ENCODE measurements at regions not wholly inside any gene's neighbourhood (a gene's known extent, or its start where the extent isn't known, plus 50 kb on each side); places are given as distances from the start of the nearest gene placed in this dataset.
"Not testable (repeated sequence)": the region's sequence is repeated elsewhere in the genome, so short reads cannot be mapped to it uniquely, and the experiment has no call there.

DNA sequence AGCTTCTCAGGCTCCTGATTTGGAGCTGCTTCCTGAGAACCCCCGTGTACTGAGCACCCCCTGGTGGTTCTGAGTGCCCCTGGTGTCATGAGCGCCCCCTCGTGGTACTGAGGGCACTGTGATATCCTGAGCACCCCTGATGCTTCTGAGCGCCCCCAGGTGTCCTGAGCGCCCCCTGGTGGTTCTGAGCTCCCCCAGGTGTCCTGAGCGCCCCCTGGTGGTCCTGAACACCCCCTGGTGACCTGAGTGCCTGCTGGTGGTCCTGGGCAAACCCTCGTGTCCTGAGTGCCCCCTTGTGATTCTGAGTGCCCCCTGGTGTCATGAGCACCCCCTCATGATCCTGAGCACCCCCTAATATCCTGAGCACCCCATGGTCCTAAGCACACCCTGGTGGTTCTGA, 502.1 kb downstream of the TP53TG3F start:
- not testable (repeated sequence) for H3K9me2 ChIP-seq (replicated peaks; ENCODE audit: insufficient read depth, low read length); H3K27ac ChIP-seq (ENCODE audit: low read depth, low read length); H2AFZ ChIP-seq (ENCODE audit: low read depth, low read length, severe bottlenecking); H3K79me2 ChIP-seq (ENCODE audit: insufficient read depth, low read length); H3K27me3 ChIP-seq (ENCODE audit: low read length); H4K20me1 ChIP-seq (ENCODE audit: low read depth, low read length); H3K9me3 ChIP-seq (ENCODE audit: insufficient read depth, low read length); H3K4me3 ChIP-seq (ENCODE audit: insufficient read depth, low read length, poor library complexity, severe bottlenecking); H3F3A ChIP-seq (ENCODE audit: insufficient read depth); H3K4me2 ChIP-seq (ENCODE audit: low read depth, low read length, poor library complexity, severe bottlenecking); H3K9ac ChIP-seq (ENCODE audit: low read length); H3K36me3 ChIP-seq (ENCODE audit: low read length)

DNA sequence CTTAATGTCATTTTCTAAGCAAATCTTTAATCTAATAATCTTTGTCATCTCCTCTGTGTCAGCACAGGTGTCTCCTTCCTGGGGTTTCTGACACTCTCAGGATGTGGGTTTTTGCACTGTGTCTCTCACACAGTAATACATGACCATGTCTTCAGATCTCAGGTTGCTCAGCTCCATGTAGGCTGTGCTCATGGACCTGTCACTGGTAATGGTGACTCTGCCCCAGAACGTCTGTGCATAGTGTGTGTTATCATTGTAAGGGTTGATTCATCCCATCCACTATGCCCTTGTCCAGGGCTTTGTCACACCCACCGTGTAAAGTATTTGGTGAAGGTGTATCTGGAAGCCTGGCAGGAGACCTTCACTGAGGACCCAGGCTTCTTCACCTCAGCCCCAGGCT, 506.1 kb downstream of the TP53TG3F start:
- H4K20me1 ChIP-seq (ENCODE audit: low read depth, low read length); H3K9ac ChIP-seq (ENCODE audit: low read length); H3K4me2 ChIP-seq (ENCODE audit: low read depth, low read length, poor library complexity, severe bottlenecking); H3K27ac ChIP-seq (ENCODE audit: low read depth, low read length); H3K79me2 ChIP-seq (ENCODE audit: insufficient read depth, low read length); H3K9me3 ChIP-seq (ENCODE audit: insufficient read depth, low read length); H3K36me3 ChIP-seq (ENCODE audit: low read length); H3F3A ChIP-seq (ENCODE audit: insufficient read depth); H2AFZ ChIP-seq (ENCODE audit: low read depth, low read length, severe bottlenecking); H3K9me2 ChIP-seq (replicated peaks; ENCODE audit: insufficient read depth, low read length); H3K27me3 ChIP-seq (ENCODE audit: low read length); H3K4me3 ChIP-seq (ENCODE audit: insufficient read depth, low read length, poor library complexity, severe bottlenecking): not testable (repeated sequence)

DNA sequence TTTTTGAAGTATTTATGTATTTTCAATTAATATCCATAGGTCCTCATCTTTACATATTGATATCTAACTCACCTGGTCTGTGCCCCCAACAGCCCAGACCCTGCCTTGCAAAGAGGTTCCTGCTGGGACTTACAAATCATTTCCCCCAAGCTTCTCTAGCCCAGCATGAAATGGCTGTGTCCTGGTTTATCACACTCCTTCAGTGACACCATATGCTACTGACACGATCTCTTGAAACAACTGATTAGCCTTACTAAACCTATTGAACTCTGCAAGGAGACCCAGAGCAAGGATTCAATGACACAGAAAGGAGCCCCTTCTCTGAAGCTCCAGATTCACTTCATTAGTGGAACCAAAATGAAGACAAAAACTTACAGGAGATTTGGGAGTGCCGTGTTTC, 507.4 kb downstream of the TP53TG3F start:
- H3F3A ChIP-seq (ENCODE audit: insufficient read depth); H3K27me3 ChIP-seq (ENCODE audit: low read length); H2AFZ ChIP-seq (ENCODE audit: low read depth, low read length, severe bottlenecking); H3K9me3 ChIP-seq (ENCODE audit: insufficient read depth, low read length); H3K4me2 ChIP-seq (ENCODE audit: low read depth, low read length, poor library complexity, severe bottlenecking); H4K20me1 ChIP-seq (ENCODE audit: low read depth, low read length); H3K9ac ChIP-seq (ENCODE audit: low read length); H3K36me3 ChIP-seq (ENCODE audit: low read length); H3K9me2 ChIP-seq (replicated peaks; ENCODE audit: insufficient read depth, low read length); H3K4me3 ChIP-seq (ENCODE audit: insufficient read depth, low read length, poor library complexity, severe bottlenecking); H3K79me2 ChIP-seq (ENCODE audit: insufficient read depth, low read length); H3K27ac ChIP-seq (ENCODE audit: low read depth, low read length): not testable (repeated sequence)

DNA sequence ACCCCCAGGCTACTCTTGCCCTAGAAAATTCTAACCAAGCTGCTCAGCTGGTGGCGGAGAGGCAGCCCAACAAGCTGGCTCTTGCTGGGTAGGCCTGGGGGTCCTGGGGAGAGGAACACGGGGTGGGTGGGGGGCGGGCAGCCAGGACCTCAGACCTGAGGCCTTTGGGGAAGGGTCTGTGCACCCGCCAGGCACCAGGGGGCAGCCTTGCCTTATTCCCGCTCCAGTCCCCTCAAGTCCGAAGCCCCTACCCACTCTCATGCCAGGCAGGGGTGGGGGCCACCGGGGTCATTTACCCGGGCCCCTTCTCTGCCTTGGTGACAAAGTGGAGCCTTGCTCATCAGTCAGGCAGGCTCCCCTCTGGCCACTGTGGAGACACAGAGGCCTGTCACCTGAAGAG, 515.1 kb downstream of the TP53TG3F start:
- not testable (repeated sequence) for H3F3A ChIP-seq (ENCODE audit: insufficient read depth); H4K20me1 ChIP-seq (ENCODE audit: low read depth, low read length); H3K36me3 ChIP-seq (ENCODE audit: low read length); H3K4me3 ChIP-seq (ENCODE audit: insufficient read depth, low read length, poor library complexity, severe bottlenecking); H3K4me2 ChIP-seq (ENCODE audit: low read depth, low read length, poor library complexity, severe bottlenecking); H3K9me2 ChIP-seq (replicated peaks; ENCODE audit: insufficient read depth, low read length); H3K27ac ChIP-seq (ENCODE audit: low read depth, low read length); H3K79me2 ChIP-seq (ENCODE audit: insufficient read depth, low read length); H3K9ac ChIP-seq (ENCODE audit: low read length); H3K9me3 ChIP-seq (ENCODE audit: insufficient read depth, low read length); H3K27me3 ChIP-seq (ENCODE audit: low read length); H2AFZ ChIP-seq (ENCODE audit: low read depth, low read length, severe bottlenecking)

DNA sequence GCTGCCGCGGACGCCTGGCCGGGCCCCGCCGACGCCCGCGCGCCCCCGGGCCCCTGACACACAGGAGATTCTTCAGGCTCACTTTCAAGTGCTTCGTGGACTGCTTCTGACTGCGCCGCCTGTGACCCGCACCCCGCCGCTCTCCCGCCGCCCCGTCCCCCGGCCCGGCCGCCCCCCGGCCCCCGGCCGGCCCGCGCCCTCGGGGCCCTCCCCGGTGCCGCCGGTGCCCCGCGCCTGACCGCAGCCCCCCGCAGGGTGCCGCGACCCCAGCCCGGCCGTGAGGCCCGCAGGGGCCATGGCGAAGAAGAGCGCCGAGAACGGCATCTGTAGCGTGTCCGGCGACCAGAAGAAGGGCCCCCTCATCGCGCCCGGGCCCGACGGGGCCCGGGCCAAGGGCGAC, 516.3 kb downstream of the TP53TG3F start:
- H3K27me3 ChIP-seq (ENCODE audit: low read length); H3K9me2 ChIP-seq (replicated peaks; ENCODE audit: insufficient read depth, low read length); H3K4me2 ChIP-seq (ENCODE audit: low read depth, low read length, poor library complexity, severe bottlenecking); H4K20me1 ChIP-seq (ENCODE audit: low read depth, low read length); H3K27ac ChIP-seq (ENCODE audit: low read depth, low read length); H3K9ac ChIP-seq (ENCODE audit: low read length); H3K4me3 ChIP-seq (ENCODE audit: insufficient read depth, low read length, poor library complexity, severe bottlenecking); H3F3A ChIP-seq (ENCODE audit: insufficient read depth); H3K79me2 ChIP-seq (ENCODE audit: insufficient read depth, low read length); H3K9me3 ChIP-seq (ENCODE audit: insufficient read depth, low read length); H3K36me3 ChIP-seq (ENCODE audit: low read length); H2AFZ ChIP-seq (ENCODE audit: low read depth, low read length, severe bottlenecking): not testable (repeated sequence)

DNA sequence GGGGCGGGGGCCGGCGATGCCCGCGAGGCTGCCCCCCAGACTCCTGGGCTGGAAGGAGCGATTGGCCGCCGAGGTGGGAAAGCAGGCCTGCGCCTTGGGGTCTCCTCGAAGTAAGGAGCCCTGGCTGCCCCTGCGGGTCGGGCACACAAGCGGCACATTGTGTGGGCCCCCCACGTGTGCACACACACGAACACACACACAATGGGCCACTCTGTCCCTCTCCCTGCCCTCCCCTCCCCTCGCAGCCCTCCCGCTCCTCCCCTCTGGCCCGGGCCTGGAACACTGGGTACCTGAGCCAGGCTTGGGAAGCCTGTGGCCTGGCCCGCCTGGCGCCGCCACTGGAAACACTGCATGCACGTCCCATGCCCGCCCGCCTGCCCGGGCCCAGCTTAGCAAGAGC, 517.1 kb downstream of the TP53TG3F start:
- H3F3A ChIP-seq (ENCODE audit: insufficient read depth); H3K9ac ChIP-seq (ENCODE audit: low read length): not testable (repeated sequence)

DNA sequence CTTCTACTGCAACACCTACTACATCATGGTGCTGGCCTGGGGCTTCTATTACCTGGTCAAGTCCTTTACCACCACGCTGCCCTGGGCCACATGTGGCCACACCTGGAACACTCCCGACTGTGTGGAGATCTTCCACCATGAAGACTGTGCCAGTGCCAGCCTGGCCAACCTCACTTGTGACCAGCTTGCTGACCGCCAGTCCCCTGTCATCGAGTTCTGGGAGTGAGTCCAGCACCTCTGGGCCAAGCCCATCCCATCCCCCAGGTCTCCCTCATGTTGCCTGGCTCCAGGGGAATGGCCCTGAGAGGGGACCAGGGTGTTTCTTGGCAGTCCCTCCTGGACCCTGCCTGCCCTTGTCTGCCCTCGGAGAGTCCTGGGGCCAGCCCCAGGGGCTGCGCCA, 519.4 kb downstream of the TP53TG3F start:
- H3K79me2 ChIP-seq (ENCODE audit: insufficient read depth, low read length); H3K36me3 ChIP-seq (ENCODE audit: low read length); H3F3A ChIP-seq (ENCODE audit: insufficient read depth); H3K9ac ChIP-seq (ENCODE audit: low read length); H3K4me2 ChIP-seq (ENCODE audit: low read depth, low read length, poor library complexity, severe bottlenecking); H3K9me2 ChIP-seq (replicated peaks; ENCODE audit: insufficient read depth, low read length); H3K27ac ChIP-seq (ENCODE audit: low read depth, low read length); H3K4me3 ChIP-seq (ENCODE audit: insufficient read depth, low read length, poor library complexity, severe bottlenecking); H3K27me3 ChIP-seq (ENCODE audit: low read length); H4K20me1 ChIP-seq (ENCODE audit: low read depth, low read length); H3K9me3 ChIP-seq (ENCODE audit: insufficient read depth, low read length); H2AFZ ChIP-seq (ENCODE audit: low read depth, low read length, severe bottlenecking): not testable (repeated sequence)

More for the DNA sequence above, 517.1 kb downstream of the TP53TG3F start:
- H3K9me2 ChIP-seq (replicated peaks; ENCODE audit: insufficient read depth, low read length); H3K27me3 ChIP-seq (ENCODE audit: low read length); H3K9me3 ChIP-seq (ENCODE audit: insufficient read depth, low read length); H2AFZ ChIP-seq (ENCODE audit: low read depth, low read length, severe bottlenecking); H3K79me2 ChIP-seq (ENCODE audit: insufficient read depth, low read length); H4K20me1 ChIP-seq (ENCODE audit: low read depth, low read length); H3K36me3 ChIP-seq (ENCODE audit: low read length); H3K27ac ChIP-seq (ENCODE audit: low read depth, low read length); H3K4me3 ChIP-seq (ENCODE audit: insufficient read depth, low read length, poor library complexity, severe bottlenecking); H3K4me2 ChIP-seq (ENCODE audit: low read depth, low read length, poor library complexity, severe bottlenecking): not testable (repeated sequence)

DNA sequence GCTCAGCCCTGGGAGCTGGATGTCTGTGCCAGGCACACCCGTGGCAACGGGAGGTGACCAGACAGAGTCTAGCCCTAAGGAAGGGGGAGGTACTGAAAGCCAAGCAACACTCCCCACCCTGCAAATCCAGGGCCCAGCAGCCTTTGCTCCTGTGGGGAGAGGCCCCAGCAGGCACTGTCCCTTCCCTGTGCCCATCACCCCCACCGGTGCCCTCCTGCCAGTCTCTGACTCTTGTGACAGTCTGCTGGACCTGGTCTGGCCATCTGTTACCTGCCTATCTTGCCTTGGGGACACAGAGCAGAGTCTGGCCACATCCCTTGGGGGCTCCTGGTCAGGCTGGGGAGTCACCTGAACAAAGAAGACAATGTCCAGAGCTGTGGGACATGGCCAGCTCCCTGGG, 520.2 kb downstream of the TP53TG3F start:
- not testable (repeated sequence) for H3K27me3 ChIP-seq (ENCODE audit: low read length); H3K9me2 ChIP-seq (replicated peaks; ENCODE audit: insufficient read depth, low read length); H3K4me2 ChIP-seq (ENCODE audit: low read depth, low read length, poor library complexity, severe bottlenecking); H3K36me3 ChIP-seq (ENCODE audit: low read length); H3K4me3 ChIP-seq (ENCODE audit: insufficient read depth, low read length, poor library complexity, severe bottlenecking); H3K27ac ChIP-seq (ENCODE audit: low read depth, low read length); H3K9me3 ChIP-seq (ENCODE audit: insufficient read depth, low read length); H3K9ac ChIP-seq (ENCODE audit: low read length); H3K79me2 ChIP-seq (ENCODE audit: insufficient read depth, low read length); H4K20me1 ChIP-seq (ENCODE audit: low read depth, low read length); H3F3A ChIP-seq (ENCODE audit: insufficient read depth); H2AFZ ChIP-seq (ENCODE audit: low read depth, low read length, severe bottlenecking)
